RWPE2 (cell line): ENCODE measurements at regions not wholly inside any gene's neighbourhood (a gene's known extent, or its start where the extent isn't known, plus 50 kb on each side); places are given as distances from the start of the nearest gene placed in this dataset.

Experiments used
- ATAC-seq: fragments of 200-7000 bp; cut with Tn5 transposase; 3 replicates; pipeline ENCODE4 v1.9.1; 2021; ENCODE audit warnings: low read depth
- DNase-seq: peaks from one replicate; pipeline ENCODE4 v3.0.0-alpha.2; 2020; ENCODE audit warnings: low spot score
- H3K27ac ChIP-seq: fragments of 450-650 bp; 2 replicates; pipeline ENCODE4 v1.5.1; 2017; ENCODE audit warnings: mild to moderate bottlenecking; ENCODE audit not compliant: poor library complexity, severe bottlenecking
- H3K27me3 ChIP-seq: fragments of 250-450 bp; sonication (Bioruptor Pico); 2 replicates; pipeline ENCODE4 v1.5.1; 2021; ENCODE audit warnings: mild to moderate bottlenecking, moderate library complexity; ENCODE audit not compliant: insufficient read depth, poor library complexity, severe bottlenecking
- H3K36me3 ChIP-seq: fragments of 250-450 bp; sonication (Bioruptor Pico); 2 replicates; pipeline ENCODE4 v1.5.1; 2020; ENCODE audit warnings: low read depth, mild to moderate bottlenecking, moderate library complexity
- H3K4me1 ChIP-seq: fragments of 250-450 bp; sonication (Bioruptor Pico); 2 replicates; pipeline ENCODE4 v1.5.1; 2021; ENCODE audit warnings: mild to moderate bottlenecking, moderate library complexity; ENCODE audit not compliant: insufficient read depth, poor library complexity, severe bottlenecking
- H3K4me3 ChIP-seq: fragments of 250-450 bp; sonication (Bioruptor Pico); 2 replicates; pipeline ENCODE4 v1.5.1; 2021; ENCODE audit warnings: mild to moderate bottlenecking, moderate library complexity; ENCODE audit not compliant: severe bottlenecking
- H3K9me3 ChIP-seq: fragments of 250-450 bp; sonication (Bioruptor Pico); 2 replicates; pipeline ENCODE4 v1.5.1; 2021; ENCODE audit warnings: mild to moderate bottlenecking, moderate library complexity; ENCODE audit not compliant: severe bottlenecking
- TF ChIP-seq, protein P1 (sequence below): fragments of 450-650 bp; IDR thresholded peaks from one replicate; pipeline ENCODE4 v1.5.1; 2017; ENCODE audit warnings: mild to moderate bottlenecking, moderate library complexity; ENCODE audit not compliant: poor library complexity, severe bottlenecking

DNA sequence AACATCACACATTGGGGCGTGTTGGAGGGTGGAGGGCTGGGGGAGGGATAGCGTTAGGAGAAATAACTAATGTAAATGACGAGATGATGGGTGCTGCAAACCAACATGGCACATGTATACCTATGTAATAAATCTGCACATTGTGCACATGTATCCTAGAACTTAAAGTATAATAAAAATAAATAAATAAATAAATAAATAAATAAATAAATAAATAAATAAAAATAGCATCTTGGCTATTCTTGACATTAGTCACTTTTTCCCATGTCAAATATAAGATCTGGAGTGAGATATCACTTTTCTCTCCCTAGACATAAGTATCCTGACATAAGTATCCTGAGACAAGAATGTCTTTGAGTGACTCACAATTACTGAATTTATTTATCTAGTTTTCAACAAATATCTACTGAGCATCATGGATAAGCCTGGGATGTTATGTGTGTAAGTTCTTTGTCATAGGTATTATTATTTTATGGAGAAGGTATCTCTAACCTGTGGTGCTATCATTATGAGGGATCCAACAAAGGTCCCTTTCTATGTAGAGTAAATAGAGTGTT lies 691.3 kb downstream of the SORCS1 start:
- H3K4me3 ChIP-seq: no peak overlapping the region
- DNase-seq (no peak), ATAC-seq (0 out of 3 replicates have a peak, but pooled peaks have one; percentile 44)
- H3K9me3 ChIP-seq: peaks cover 2% of the 10 kb centered on the region
- TF ChIP-seq, protein P1, sequence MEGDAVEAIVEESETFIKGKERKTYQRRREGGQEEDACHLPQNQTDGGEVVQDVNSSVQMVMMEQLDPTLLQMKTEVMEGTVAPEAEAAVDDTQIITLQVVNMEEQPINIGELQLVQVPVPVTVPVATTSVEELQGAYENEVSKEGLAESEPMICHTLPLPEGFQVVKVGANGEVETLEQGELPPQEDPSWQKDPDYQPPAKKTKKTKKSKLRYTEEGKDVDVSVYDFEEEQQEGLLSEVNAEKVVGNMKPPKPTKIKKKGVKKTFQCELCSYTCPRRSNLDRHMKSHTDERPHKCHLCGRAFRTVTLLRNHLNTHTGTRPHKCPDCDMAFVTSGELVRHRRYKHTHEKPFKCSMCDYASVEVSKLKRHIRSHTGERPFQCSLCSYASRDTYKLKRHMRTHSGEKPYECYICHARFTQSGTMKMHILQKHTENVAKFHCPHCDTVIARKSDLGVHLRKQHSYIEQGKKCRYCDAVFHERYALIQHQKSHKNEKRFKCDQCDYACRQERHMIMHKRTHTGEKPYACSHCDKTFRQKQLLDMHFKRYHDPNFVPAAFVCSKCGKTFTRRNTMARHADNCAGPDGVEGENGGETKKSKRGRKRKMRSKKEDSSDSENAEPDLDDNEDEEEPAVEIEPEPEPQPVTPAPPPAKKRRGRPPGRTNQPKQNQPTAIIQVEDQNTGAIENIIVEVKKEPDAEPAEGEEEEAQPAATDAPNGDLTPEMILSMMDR: no peak
- H3K27me3 ChIP-seq: no peaks in the 10 kb centered on the region
- no peak overlapping the region for H3K27ac ChIP-seq
- no peaks in the 10 kb centered on the region for H3K36me3 ChIP-seq
- H3K4me1 ChIP-seq: peaks cover 4% of the 10 kb centered on the region

DNA sequence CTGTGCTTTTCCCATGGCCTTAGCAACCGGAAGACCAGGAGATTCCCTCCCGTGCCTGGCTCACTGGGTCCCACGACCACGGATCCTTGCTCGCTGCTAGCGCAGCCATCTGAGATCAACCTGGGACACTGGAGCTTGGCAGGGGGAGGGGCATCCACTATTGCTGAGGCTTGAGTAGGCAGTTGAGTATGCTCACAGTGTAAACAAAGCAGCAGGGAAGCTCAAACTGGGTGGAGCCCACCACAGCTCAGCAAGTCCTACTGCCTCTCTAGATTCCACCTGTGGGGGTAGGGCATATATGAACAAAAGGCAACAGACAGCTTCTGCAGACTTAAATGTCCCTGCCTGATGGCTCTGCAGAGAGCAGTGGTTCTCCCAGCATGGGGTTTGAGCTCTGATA lies 697.0 kb downstream of the SORCS1 start:
- Histone ChIP-seq H3K4me3 (no peak overlapping the region), H3K9me3 (peaks cover 2% of the 10 kb centered on the region), H3K4me1 (no peaks in the 10 kb centered on the region), H3K27me3 (no peaks in the 10 kb centered on the region), H3K27ac (no peak overlapping the region), H3K36me3 (no peaks in the 10 kb centered on the region)
- TF ChIP-seq, protein P1: no peak
- DNase-seq: no peak
- no peak for ATAC-seq

DNA sequence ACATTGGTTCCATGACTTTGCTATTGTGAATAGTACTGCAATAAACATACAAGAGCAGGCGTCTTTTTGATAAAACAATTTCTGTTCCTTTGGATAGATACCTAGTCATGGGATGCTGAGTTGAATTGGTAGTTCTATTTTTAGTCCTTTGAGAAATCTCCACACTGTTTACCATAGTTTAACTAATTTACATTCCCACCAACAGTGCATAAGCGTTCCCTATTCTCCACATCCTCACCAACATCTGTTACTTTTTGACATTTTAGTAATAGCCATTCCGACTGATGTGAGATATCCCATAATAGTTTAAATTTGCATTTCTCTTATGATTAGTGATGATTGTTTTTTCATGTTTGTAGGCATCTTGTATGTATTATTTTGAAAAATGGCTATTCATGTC lies 707.0 kb downstream of the SORCS1 start:
- TF ChIP-seq, protein P1: no peak
- no peaks in the 10 kb centered on the region for H3K4me1 ChIP-seq
- DNase-seq (no peak), ATAC-seq (no peak)
- H3K27me3 ChIP-seq: no peaks in the 10 kb centered on the region
- H3K36me3 ChIP-seq: no peaks in the 10 kb centered on the region
- no peak overlapping the region for H3K4me3 ChIP-seq
- no peak overlapping the region for H3K27ac ChIP-seq
- no peaks in the 10 kb centered on the region for H3K9me3 ChIP-seq

DNA sequence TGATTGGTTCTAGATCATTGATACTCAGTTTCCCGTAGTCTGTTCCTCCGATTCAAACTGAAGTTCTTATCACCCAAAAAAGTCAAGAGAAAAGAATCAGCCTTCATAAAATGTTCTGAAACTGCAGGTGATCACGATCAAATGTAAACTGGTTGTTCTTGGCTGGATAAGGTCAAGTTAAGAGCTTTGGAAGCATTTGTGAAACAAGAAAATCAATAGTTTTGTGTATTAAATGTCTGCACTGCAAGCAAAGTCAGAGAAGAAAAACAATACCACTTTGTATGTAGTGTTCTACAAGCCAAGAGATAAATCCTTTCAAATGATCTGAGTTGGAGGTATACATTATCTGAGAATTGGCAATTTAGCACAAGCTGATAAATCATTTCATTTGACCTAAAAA lies 710.3 kb downstream of the SORCS1 start:
- Histone ChIP-seq H3K27ac (no peak overlapping the region), H3K27me3 (no peaks in the 10 kb centered on the region), H3K9me3 (no peaks in the 10 kb centered on the region), H3K4me1 (no peaks in the 10 kb centered on the region), H3K36me3 (no peaks in the 10 kb centered on the region), H3K4me3 (no peak overlapping the region)
- TF ChIP-seq, protein P1: no peak
- DNase-seq: no peak
- no peak for ATAC-seq

DNA sequence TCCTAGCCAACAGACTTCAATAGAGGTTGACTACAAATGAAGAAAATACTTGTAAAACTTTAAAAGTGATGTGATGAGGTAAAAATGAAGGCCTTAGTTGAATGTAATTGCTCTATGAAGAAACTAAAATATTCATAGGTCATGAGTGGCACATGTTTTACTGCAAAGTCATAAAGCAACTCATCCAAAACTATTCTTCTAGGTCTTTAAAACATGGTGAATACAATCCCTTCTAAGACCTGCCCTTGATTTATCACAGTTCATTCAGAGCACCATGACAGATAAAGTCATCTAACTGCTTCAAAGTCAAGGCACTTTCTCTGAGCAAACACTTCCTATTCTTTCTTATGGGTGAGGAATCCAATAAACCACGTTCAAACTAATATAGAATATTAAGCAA lies 713.5 kb downstream of the SORCS1 start:
- DNase-seq (no peak), ATAC-seq (peak; percentile 14; the same call in 1 of the 3 replicates)
- Histone ChIP-seq H3K4me1 (peaks cover 7% of the 10 kb centered on the region), H3K9me3 (no peaks in the 10 kb centered on the region), H3K4me3 (no peak overlapping the region), H3K27ac (peak overlapping the region; percentile 39), H3K27me3 (no peaks in the 10 kb centered on the region), H3K36me3 (no peaks in the 10 kb centered on the region)
- TF ChIP-seq, protein P1: no peak
